Retinal pigment epithelial cell (primary cell): ENCODE measurements at regions not wholly inside any gene's neighbourhood (a gene's known extent, or its start where the extent isn't known, plus 50 kb on each side); places are given as distances from the start of the nearest gene placed in this dataset.

Experiments used
- DNase-seq: peaks from one replicate; pipeline ENCODE4 v3.0.0-alpha.2; 2010; ENCODE audit warnings: low read depth
- H3K4me3 ChIP-seq: 2 replicates; pipeline ENCODE4 v1.5.1; 2011; ENCODE audit warnings: mild to moderate bottlenecking, low read length, control low read depth, moderate library complexity
- CTCF ChIP-seq: conservative IDR thresholded peaks from 2 replicates; pipeline ENCODE4 v1.5.1; 2011; ENCODE audit warnings: low read depth, low read length, control low read depth, inconsistent platforms

GRCh38 chr13:67355812-67356476 lies 125.8 kb upstream of the PCDH9 start:
- H3K4me3 ChIP-seq: no peak overlapping the region
- DNase-seq: no peak
- no peak for TF ChIP-seq CTCF

GRCh38 chr13:67353941-67354340 lies 123.8 kb upstream of the PCDH9 start:
- H3K4me3 ChIP-seq: no peak overlapping the region
- TF ChIP-seq CTCF: no peak
- no peak for DNase-seq

GRCh38 chr13:67353031-67353430 lies 122.9 kb upstream of the PCDH9 start:
- H3K4me3 ChIP-seq: no peak overlapping the region
- no peak for DNase-seq
- no peak for TF ChIP-seq CTCF

- no peak for DNase-seq
- no peak overlapping the region for H3K4me3 ChIP-seq
- TF ChIP-seq CTCF: no peak
These were observed 121.8 kb upstream of the PCDH9 start for GRCh38 chr13:67351909-67352308.

GRCh38 chr13:67351114-67351513 lies 121.0 kb upstream of the PCDH9 start:
- DNase-seq: no peak
- no peak for TF ChIP-seq CTCF
- no peak overlapping the region for H3K4me3 ChIP-seq

GRCh38 chr13:67343777-67344176 lies 113.6 kb upstream of the PCDH9 start:
- H3K4me3 ChIP-seq: no peak overlapping the region
- DNase-seq: no peak
- no peak for TF ChIP-seq CTCF

GRCh38 chr13:67341406-67341805 lies 111.3 kb upstream of the PCDH9 start:
- no peak overlapping the region for H3K4me3 ChIP-seq
- DNase-seq: no peak
- no peak for TF ChIP-seq CTCF
